ENCODE measurements at regions not wholly inside any gene's neighbourhood (a gene's known extent, or its start where the extent isn't known, plus 50 kb on each side); places are given as distances from the start of the nearest gene placed in this dataset.

GRCh38 chr3:152587861-152588260 lies 247.1 kb upstream of the P2RY1 start:
- Histone ChIP-seq H4K8ac (replicated peaks; ENCODE audit: insufficient read length, low read depth, low read length) (no peak overlapping the region), H2AK5ac (ENCODE audit: insufficient read length, low read length) (no peak overlapping the region), H2BK12ac (ENCODE audit: insufficient read length, low read depth, low read length) (no peak overlapping the region), H3K23ac (ENCODE audit: insufficient read length, low read depth, low read length) (no peak overlapping the region), H3K14ac (ENCODE audit: insufficient read depth, low read length) (no peak overlapping the region), H3K79me1 (ENCODE audit: insufficient read depth, low read depth, low read length, poor library complexity, severe bottlenecking) (no peaks in the 10 kb centered on the region), H3K4me2 (ENCODE audit: insufficient read depth, insufficient read length, low read length) (no peak overlapping the region), H2BK120ac (ENCODE audit: low read depth, low read length, poor library complexity, severe bottlenecking) (no peak overlapping the region), H2BK5ac (ENCODE audit: insufficient read length, low read length) (no peak overlapping the region), H3K9ac (ENCODE audit: extremely low read depth, insufficient read length, low read length) (no peak overlapping the region), H3K27ac (ENCODE audit: insufficient read length, low read depth, low read length) (no peak overlapping the region), H3K4me1 (ENCODE audit: insufficient read depth, low read length) (no peaks in the 10 kb centered on the region), H4K20me1 (ENCODE audit: control insufficient read depth, insufficient read depth, insufficient read length) (no peaks in the 10 kb centered on the region), H2BK15ac (ENCODE audit: low read depth, low read length) (no peak overlapping the region), H2BK20ac (ENCODE audit: low read depth, low read length, poor library complexity, severe bottlenecking) (no peak overlapping the region), H3K9me3 (ENCODE audit: control insufficient read depth, low read depth, low read length) (no peaks in the 10 kb centered on the region), H3T11ph (ENCODE audit: low read length) (no peak overlapping the region), H3K56ac (ENCODE audit: insufficient read length, low read depth, low read length) (no peak overlapping the region), H3K4ac (ENCODE audit: low read depth, low read length) (no peak overlapping the region), H3K79me2 (ENCODE audit: insufficient read depth, low read length) (no peaks in the 10 kb centered on the region), H4K91ac (ENCODE audit: insufficient read length, low read depth, low read length) (no peak overlapping the region), H2AFZ (ENCODE audit: low read length) (no peak overlapping the region), H4K5ac (ENCODE audit: insufficient read length, low read depth, low read length) (no peak overlapping the region), H3K18ac (ENCODE audit: insufficient read length, low read depth, low read length) (no peak overlapping the region), H3K27me3 (ENCODE audit: insufficient read depth, low read length) (no peaks in the 10 kb centered on the region), H3K23me2 (ENCODE audit: insufficient read length, low read depth, low read length, poor library complexity, severe bottlenecking) (no peaks in the 10 kb centered on the region)
- no peak for TF ChIP-seq CTCF (conservative IDR thresholded peaks at IDR 0.05)
- Mint-ChIP-seq H3K36me3 (ENCODE audit: insufficient read depth in 1 of 3, low read depth in 3 of 3) (no peaks in the 10 kb centered on the region; a peak in 1 of 7 replicates), H3K4me1 (peaks cover 0 to 3% of the 10 kb centered on the region in 2 experiments; a peak in 2 of 4 replicates), H3K27ac (no peak overlapping the region), H3K4me3 (no peak overlapping the region), H3K9me3 (no peaks in the 10 kb centered on the region), H3K27me3 (ENCODE audit: low read depth) (no peaks in the 10 kb centered on the region; the same call in 1 of the 2 replicates)
- no peak for DNase-seq
- no CpG with 5 or more reads among the region's 1 CpG for WGBS (ENCODE audit: extremely low coverage, insufficient read length, low lambda C conversion rate)

Data from H9 (cell line).